HuH-7.5 (cell line): ENCODE measurements at regions not wholly inside any gene's neighbourhood (a gene's known extent, or its start where the extent isn't known, plus 50 kb on each side); places are given as distances from the start of the nearest gene placed in this dataset.

Source experiments
- DNase-seq: peaks from one replicate; pipeline ENCODE4 v3.0.0; 2011; ENCODE audit warnings: low spot score

GRCh38 chr11:92873551-92873950, 95.9 kb upstream of the MTNR1B start:
- no peak for DNase-seq

- DNase-seq = no peak
Measured at GRCh38 chr11:92875473-92875872, 94.0 kb upstream of the MTNR1B start.

DNA sequence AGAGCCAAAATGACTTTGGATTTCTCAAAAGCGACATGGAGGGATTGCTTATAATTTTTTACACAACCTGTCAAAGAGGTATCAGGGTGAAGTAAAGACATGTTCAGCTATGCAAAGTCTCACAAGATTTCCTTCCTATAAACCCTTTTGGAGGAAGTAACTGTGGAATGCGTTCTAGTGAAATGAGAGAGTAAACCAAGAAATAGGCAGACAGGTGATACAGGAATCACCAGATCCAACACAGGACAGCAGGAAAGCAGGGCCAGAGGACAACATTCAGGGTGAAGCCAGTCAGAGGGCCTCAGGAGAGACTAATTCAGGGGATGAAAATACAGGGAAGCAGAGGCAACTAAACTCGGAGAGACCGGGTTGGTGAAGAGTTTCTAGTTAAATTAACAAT, 90.4 kb upstream of the MTNR1B start:
- no peak for DNase-seq

DNA sequence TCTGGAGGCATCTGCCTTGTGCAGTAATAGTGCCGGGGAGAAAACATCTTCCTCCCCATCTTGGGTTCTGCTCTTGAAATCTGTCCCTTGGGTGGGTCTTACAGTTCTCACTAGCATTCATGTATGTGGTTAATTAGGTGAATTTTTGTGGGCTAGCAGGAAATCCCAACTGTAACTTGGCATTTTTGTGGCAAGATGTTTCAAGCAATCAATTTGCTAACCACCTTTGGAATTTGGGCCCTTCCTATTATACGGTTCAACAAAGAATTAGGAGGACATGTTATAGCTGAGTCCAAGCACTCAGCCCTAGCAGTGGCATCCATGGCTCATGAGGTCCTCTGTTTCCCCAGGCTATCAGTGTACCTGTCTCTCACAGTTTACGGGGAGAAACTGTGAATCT, 89.1 kb upstream of the MTNR1B start:
- no peak for DNase-seq

GRCh38 chr11:92881940-92882450, 87.5 kb upstream of the MTNR1B start:
- no peak for DNase-seq

- no peak for DNase-seq
Measured at GRCh38 chr11:92882828-92883611, 86.4 kb upstream of the MTNR1B start.

DNA sequence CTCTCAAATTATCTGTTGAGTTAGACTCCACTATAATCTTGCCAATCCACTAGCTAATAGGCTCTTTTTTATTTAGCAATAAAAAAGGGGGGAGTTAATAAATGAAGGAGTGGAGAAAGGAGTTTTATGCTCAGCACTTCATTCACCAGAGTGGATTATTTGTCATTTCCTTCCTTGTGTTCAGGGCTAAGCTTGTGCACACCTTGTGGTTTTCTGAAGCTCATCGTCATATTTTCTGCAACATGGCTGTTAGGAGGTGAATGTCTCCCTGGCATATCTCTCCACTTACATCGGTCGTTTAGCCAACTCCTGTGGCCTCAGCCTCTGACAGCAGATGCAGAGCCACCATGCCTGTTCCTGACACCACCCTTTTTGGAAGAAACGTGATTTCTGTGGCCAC, 83.9 kb upstream of the MTNR1B start:
- no peak for DNase-seq

GRCh38 chr11:92886243-92886905, 83.1 kb upstream of the MTNR1B start:
- DNase-seq = peak; percentile 73

DNA sequence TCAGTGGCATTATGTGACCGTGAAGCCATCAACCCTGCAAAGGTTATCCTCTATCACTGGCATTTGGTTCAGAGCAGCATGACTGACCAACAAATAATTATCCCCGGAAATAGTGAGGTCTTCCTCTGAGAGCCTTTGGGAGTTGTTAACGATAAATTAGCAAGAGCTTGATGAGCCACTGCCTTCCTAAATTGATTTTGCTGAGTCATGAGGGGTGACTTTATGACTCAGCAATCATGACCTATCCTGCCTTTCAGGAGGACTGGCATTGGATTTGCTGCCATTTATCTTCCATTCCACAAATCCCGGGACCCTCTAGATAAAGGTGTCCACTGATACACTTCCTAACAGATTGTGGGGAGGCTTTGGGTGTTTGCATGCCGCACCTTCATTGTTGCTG, 80.8 kb upstream of the MTNR1B start:
- no peak for DNase-seq

- DNase-seq = no peak
Measured at GRCh38 chr11:92890846-92891245, 78.6 kb upstream of the MTNR1B start.

GRCh38 chr11:92892802-92893684, 76.4 kb upstream of the MTNR1B start:
- no peak for DNase-seq

DNA sequence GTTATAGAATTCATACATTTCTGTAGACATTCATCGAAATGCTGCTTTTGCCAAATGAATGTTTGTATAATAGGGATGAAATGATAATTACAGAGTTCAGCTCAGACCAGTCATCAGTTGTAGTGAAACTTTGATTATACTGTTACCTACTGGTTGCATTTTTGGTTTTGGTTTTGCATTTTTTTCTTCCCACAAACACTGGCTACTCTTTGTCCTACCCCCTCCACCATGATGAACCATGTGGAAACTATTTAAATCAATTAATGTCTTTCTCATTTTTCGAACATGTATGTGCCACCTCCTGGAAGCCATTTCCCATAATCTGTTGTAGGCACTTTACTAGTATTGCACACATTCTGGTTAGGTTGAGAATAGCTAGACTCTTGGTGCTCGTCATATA, 75.3 kb upstream of the MTNR1B start:
- no peak for DNase-seq

GRCh38 chr11:92897487-92897886, 72.0 kb upstream of the MTNR1B start:
- DNase-seq = no peak

DNA sequence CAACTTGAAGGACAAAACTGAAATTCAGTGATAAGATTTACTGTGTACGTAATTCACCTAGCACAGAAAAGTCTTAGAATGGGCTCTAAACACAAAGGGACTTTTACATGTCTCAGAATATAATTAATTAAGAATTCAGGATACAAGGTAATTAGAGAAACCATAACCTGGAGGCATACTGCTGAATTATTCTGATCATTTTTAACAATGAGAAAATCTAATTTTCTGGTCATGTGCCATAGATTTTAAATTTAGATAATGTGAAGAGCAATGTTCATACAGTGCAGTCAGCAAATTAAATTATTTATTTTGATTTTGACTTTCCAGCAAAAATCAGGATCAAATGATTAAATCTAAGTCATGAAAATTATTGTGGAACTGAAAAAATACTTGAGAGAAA, 67.0 kb upstream of the MTNR1B start:
- no peak for DNase-seq

DNA sequence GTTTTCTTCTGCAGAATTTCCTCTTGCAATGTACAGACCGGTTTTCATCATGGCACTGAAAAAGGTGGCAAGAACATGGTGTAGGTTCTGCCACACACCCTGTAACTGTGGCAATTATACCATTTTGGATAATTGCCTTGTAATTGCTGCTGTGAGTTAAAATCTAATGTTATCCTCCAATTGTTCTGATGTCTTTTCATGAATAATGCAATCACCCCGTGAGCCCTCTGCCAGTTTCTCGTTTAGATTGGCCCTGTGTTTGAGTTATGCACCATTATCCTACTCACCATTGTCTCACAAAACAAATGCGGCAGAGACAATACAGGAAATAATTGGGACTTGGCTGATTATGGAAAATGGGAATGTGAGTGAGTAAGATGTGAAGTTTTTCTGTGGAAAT, 61.8 kb upstream of the MTNR1B start:
- DNase-seq = no peak

DNA sequence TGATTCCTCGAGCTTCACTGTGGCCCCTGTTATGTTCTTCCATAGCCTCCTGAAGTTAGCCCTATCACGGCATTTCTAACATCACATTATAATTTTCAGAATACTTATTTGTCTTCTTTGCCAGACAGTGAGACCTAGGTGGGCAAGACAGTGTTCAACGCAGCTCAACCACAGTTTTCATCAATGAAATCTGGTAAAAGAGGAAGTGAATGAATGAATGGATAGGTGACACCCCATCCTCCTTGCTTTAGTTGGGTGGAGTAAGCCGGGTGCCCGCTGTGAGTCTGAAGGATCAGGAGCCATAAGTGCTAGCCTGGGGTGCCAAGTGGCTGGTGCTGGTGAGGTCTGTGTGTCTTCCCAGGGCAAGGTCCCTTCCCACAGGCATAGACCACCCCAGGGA, 60.2 kb upstream of the MTNR1B start:
- DNase-seq = no peak

GRCh38 chr11:92911478-92911877, 58.0 kb upstream of the MTNR1B start:
- DNase-seq = no peak

DNA sequence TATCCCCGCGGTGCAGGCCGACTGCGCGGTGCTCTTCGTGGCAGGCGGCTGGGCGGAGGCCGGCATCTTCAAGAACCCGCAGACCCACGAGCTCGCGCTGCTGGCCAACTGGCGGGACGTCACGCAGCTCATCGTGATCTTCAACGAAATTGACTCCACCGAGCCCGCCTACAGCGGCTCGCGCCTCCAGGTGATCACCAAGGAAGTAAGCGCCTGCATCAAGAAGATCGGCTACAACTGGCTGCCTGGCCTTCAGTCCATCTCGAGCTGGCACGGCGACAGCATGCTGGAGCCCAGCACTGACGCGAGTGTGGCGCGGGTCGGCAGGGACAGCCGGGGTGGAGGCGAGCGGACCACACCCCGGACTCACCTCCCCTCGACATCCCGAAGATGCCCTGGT, 53.9 kb upstream of the MTNR1B start:
- DNase-seq = no peak

- no peak for DNase-seq
Measured at GRCh38 chr11:92916299-92916698, 53.2 kb upstream of the MTNR1B start.

DNA sequence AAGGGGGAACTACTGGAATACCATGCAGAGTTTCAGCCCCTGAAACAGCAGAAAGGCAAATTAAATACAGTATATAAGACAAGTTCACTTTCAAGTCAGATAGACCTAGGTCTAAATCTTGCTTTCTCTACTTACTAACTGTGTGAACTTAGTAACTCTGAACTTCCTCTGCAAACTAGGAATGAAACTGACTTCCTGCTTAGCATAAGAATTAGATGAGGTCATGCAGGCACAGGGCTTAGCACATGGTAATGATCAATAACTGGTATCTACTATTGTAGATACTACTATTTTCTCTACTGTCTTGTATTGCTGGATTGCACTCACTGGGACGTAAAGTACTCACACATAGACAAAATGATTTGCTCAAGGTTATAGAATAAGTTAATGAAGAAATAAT, 51.5 kb upstream of the MTNR1B start:
- no peak for DNase-seq

GRCh38 chr11:92919048-92919447, 50.4 kb upstream of the MTNR1B start:
- no peak for DNase-seq
